Right lobe of liver (tissue), 6 donors: ENCODE measurements at regions not wholly inside any gene's neighbourhood (a gene's known extent, or its start where the extent isn't known, plus 50 kb on each side); places are given as distances from the start of the nearest gene placed in this dataset.
A peak's percentile ranks its signal among the peaks of the same experiment; 100 is the strongest.

Experiments
- ATAC-seq, 4 donors: fragments of 200-7000 bp; cut with Tn5 transposase; one replicate each; pipeline ENCODE4 v1.9.1; 2020; ENCODE audit warnings: mild to moderate bottlenecking in 4 of 4, moderate library complexity in 4 of 4
- DNase-seq, 3 donors: peaks; one replicate each; pipeline ENCODE4 v3.0.0-alpha.2; 2020
- H3K27ac ChIP-seq, 3 donors: fragments of 200-600 bp; one replicate each; pipeline ENCODE4 v1.8.0; 2022
- H3K27me3 ChIP-seq, 2 donors: fragments of 200-600 bp; one replicate each; pipeline ENCODE4 v1.8.0; 2022
- H3K36me3 ChIP-seq, 4 donors: fragments of 200-600 bp; sonication (generic) in 1 of 4; one replicate each; pipeline versions ENCODE4 v1.5.1 to v1.8.0; 2017 to 2022; ENCODE audit warnings: control low read depth in 1 of 4
- H3K4me1 ChIP-seq, 4 donors: fragments of 200-600 bp; sonication (generic) in 1 of 4; one replicate each; pipeline versions ENCODE4 v1.5.1 to v1.8.0; 2017 to 2022; ENCODE audit warnings: control low read depth in 1 of 4
- H3K4me3 ChIP-seq, 3 donors: fragments of 200-600 bp; one replicate each; pipeline ENCODE4 v1.8.0; 2022
- H3K9me3 ChIP-seq, 4 donors: fragments of 200-600 bp; sonication (generic) in 1 of 4; one replicate each; pipeline versions ENCODE4 v1.5.1 to v1.8.0; 2017 to 2022; ENCODE audit warnings: control low read depth in 1 of 4
- POLR2A ChIP-seq: fragments of 450-650 bp; IDR thresholded peaks from one replicate; pipeline ENCODE4 v1.6.1; 2017; ENCODE audit warnings: antibody characterized with exemption, mild to moderate bottlenecking
- WGBS: methylation state at CpG from one replicate; pipeline ENCODE4 v1.1.6; 2018; ENCODE audit warnings: low coverage, low lambda C conversion rate; ENCODE audit not compliant: insufficient coverage; ENCODE audit errors: missing lambda C conversion rate; 5-methylcytosine and 5-hydroxymethylcytosine counted together
- intact Hi-C, 2 donors: fragments of 100-400 bp; cut with DNase I; formaldehyde crosslinking; loops; one replicate each; pipeline versions ENCODE4 v1.11.2 to v1.14.1; 2022
- TF ChIP-seq, protein P1 (sequence below), 4 donors: fragments of 200-600 bp in 3 of 4; fragments of 450-650 bp in 1 of 4; IDR thresholded peaks; one replicate each; pipeline versions ENCODE4 v1.5.1 to v1.8.0; 2016 to 2022; ENCODE audit warnings: antibody characterized with exemption in 4 of 4, mild to moderate bottlenecking in 2 of 4
- donor health status: DM: no; HTN: yes; CAD: no.
- donor health status: DM: no; HTN: no; CAD: no.
- donor health status: DM: no; HTN: no; CAD: no.
- donor health status: DM: no; HTN: yes; CAD: no.
- donor health status: DM: no; HTN: yes; CAD: no.

DNA sequence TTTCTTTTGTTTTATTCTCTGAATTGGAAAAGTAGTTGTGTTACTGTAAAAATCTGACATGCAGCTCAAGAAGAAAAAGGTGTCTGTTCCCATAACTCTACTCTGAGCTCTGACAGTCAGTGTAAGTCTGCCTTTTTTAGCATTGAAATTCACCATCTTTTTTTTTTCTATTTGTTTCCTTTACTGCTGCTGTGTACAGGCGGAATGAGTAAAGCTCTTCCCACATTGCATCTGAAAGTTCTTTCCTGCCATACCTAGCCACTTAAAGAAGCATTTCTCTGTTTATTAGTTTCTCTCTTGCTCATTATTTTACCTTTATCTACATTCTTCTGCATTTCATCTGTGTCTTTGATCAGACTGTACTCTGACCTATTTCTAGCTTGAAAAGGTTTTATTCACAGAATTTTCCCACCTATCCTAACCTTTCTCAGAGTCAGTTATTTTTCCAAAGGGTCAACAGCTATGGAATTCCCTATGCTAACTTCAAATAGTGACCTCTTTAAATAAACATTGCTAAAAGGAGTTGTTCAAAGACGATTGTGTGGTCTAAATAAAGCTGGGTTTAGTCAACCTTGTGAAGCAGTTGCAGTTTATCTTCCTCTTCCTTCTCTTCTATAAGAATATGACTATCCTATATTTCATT lies 1303.1 kb upstream of the ZEB2 start:
- no peak overlapping the region for H3K4me3 ChIP-seq
- ATAC-seq = peak in 1 of 4 donors; percentile 31
- no peaks in the 10 kb centered on the region for H3K27me3 ChIP-seq
- H3K27ac ChIP-seq = no peak overlapping the region
- no peak for DNase-seq
- no peaks in the 10 kb centered on the region for H3K9me3 ChIP-seq
- H3K36me3 ChIP-seq = no peaks in the 10 kb centered on the region
- H3K4me1 ChIP-seq = no peaks in the 10 kb centered on the region
- WGBS = 26% methylated on average over 2 of the region's 2 CpGs
- intact Hi-C loops = no loop called here
- TF ChIP-seq POLR2A = no peak
- TF ChIP-seq, protein P1, sequence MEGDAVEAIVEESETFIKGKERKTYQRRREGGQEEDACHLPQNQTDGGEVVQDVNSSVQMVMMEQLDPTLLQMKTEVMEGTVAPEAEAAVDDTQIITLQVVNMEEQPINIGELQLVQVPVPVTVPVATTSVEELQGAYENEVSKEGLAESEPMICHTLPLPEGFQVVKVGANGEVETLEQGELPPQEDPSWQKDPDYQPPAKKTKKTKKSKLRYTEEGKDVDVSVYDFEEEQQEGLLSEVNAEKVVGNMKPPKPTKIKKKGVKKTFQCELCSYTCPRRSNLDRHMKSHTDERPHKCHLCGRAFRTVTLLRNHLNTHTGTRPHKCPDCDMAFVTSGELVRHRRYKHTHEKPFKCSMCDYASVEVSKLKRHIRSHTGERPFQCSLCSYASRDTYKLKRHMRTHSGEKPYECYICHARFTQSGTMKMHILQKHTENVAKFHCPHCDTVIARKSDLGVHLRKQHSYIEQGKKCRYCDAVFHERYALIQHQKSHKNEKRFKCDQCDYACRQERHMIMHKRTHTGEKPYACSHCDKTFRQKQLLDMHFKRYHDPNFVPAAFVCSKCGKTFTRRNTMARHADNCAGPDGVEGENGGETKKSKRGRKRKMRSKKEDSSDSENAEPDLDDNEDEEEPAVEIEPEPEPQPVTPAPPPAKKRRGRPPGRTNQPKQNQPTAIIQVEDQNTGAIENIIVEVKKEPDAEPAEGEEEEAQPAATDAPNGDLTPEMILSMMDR (IDR thresholded peaks at IDR 0.05) = no peak

DNA sequence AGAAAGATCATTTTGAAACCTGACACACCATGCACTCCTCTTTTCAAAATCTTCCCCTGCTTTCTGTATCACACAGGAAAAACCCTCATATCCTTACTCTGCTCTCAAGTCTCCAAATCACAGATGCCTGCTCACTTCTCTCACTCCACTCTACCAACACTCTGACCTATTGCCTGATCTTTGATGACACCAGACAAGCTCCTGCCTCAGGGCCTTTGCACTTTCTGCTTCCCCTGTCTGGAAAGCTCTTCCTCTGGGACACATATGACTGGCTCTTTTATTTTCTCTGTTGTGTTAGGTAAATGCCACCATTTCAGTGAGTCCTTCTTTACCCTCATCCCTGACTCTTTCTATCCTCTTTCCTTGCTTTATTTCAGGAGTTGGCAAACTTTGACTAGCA lies 1300.7 kb upstream of the ZEB2 start:
- TF ChIP-seq POLR2A = no peak
- TF ChIP-seq, protein P1 (IDR thresholded peaks at IDR 0.05) = no peak
- H3K4me1 ChIP-seq = no peaks in the 10 kb centered on the region
- DNase-seq (no peak), ATAC-seq (no peak)
- no peak overlapping the region for H3K27ac ChIP-seq
- intact Hi-C loops = no loop called here
- H3K27me3 ChIP-seq = no peaks in the 10 kb centered on the region
- H3K9me3 ChIP-seq = no peaks in the 10 kb centered on the region
- H3K36me3 ChIP-seq = no peaks in the 10 kb centered on the region
- H3K4me3 ChIP-seq = no peak overlapping the region

DNA sequence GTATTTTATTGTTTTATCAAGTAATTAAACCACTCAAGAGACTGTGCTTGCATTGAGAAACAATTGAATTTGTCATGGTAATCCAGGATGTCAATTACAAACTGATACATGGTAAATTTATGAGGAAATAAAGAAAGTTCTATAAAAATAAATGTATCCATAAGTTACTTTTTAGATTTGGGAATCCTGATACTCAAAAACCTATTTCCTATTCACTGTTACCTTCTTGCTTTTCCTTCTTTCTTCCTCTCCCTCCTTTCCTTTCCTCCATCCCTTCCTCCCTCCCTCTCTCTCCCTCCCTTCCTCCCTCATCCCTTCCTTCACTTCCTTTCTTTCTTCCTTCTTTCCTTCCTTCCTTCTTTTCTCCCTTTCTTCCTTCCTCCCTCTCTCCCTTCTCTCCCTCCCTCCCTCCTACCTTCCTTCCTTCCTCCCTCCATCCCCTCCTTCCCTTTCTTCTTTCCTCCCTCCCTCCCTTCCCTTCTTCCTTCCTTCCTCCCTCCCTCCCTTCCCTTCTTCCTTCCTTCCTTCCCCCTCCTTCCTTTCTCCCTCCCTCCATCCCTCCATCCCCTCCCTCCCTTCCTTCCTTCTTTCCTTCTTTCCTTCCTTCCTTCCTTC lies 1299.1 kb upstream of the ZEB2 start:
- H3K9me3 ChIP-seq = no peaks in the 10 kb centered on the region
- no peaks in the 10 kb centered on the region for H3K27me3 ChIP-seq
- ATAC-seq (no peak), DNase-seq (no peak)
- no peak overlapping the region for H3K27ac ChIP-seq
- intact Hi-C loops = no loop called here
- no peaks in the 10 kb centered on the region for H3K4me1 ChIP-seq
- no peak overlapping the region for H3K4me3 ChIP-seq
- no peaks in the 10 kb centered on the region for H3K36me3 ChIP-seq
- TF ChIP-seq POLR2A = no peak
- TF ChIP-seq, protein P1 (IDR thresholded peaks at IDR 0.05) = no peak

DNA sequence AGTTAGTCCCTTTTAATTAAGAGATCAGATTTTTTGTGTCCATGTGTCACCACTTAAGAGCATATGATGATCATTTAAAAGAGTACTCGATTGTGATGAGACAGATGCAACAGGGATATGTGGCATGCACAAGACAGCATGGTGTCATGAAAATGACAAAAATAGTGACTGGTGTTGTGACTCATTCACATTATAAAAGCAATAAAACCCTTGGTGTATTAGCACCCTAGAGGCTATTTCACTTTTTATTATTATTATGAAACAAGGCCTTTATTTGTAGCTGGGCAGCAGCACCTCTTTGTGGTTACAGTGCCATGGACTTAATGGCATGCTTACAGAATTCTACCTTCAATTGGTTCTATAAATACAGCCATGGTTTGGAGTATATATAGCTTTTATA lies 1296.0 kb upstream of the ZEB2 start:
- no peaks in the 10 kb centered on the region for H3K27me3 ChIP-seq
- 92% methylated on average over 1 of the region's 1 CpG for WGBS

More for the DNA sequence above, 1296.0 kb upstream of the ZEB2 start:
- ATAC-seq (no peak), DNase-seq (no peak)
- intact Hi-C loops = no loop called here
- Histone ChIP-seq H3K4me3 (no peak overlapping the region), H3K9me3 (no peaks in the 10 kb centered on the region), H3K36me3 (no peaks in the 10 kb centered on the region), H3K4me1 (no peaks in the 10 kb centered on the region), H3K27ac (no peak overlapping the region)
- TF ChIP-seq, protein P1 (IDR thresholded peaks at IDR 0.05) = no peak
- no peak for TF ChIP-seq POLR2A
